ENCODE measurements at regions not wholly inside any gene's neighbourhood (a gene's known extent, or its start where the extent isn't known, plus 50 kb on each side); places are given as distances from the start of the nearest gene placed in this dataset.
"Not testable (repeated sequence)": the region's sequence is repeated elsewhere in the genome, so short reads cannot be mapped to it uniquely, and the experiment has no call there.

GRCh38 chr4:59247032-59247431 lies 1953.1 kb upstream of the ADGRL3 start:
- DNase-seq, result peak in 2 of 3 donors; percentile 2 to 7

GRCh38 chr4:59248313-59248712 lies 1951.8 kb upstream of the ADGRL3 start:
- no peak for DNase-seq

- DNase-seq, result no peak
Measured at GRCh38 chr4:59249110-59249509, 1951.0 kb upstream of the ADGRL3 start.

DNA sequence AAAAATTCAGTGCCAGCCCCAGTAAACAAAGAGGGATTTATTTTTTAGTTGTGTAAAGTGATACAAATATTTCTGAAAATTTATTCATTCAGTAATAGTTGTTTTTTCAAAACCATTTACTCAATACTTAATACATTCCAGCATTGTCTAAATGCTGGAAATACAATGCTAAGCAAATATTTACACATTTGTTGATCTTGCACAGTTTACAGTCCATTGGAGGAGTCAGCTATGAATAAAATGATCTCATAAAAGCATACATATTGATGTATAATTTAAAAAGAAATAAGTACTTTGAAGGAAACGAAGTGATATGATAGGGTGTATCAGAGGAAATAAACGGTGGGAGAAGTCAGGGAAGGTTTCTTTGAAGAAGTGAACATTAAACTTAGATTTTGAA lies 1942.1 kb upstream of the ADGRL3 start:
- DNase-seq, result no peak

- DNase-seq, result no peak
Measured at GRCh38 chr4:59307609-59308008, 1892.5 kb upstream of the ADGRL3 start.

GRCh38 chr4:59314637-59315036 lies 1885.5 kb upstream of the ADGRL3 start:
- no peak for DNase-seq

DNA sequence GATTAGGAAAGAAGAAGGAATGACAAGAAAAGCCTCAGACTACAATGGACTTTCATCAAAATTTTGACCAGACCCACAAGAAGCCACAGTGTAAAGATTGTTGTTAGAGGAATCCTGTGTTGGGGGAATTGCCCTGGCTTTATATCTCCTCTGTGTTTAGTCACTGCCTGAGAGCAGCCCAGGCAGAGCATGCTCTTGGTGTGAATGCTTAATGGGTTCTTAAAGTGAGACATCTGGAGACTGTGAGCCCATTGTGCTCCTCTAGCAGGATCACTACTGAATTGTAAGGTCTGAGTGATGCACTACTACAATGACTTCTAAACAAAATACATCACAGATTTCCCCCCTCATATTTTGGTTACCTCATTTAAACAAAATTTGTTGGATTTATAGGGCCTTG lies 1860.5 kb upstream of the ADGRL3 start:
- DNase-seq, result no peak

GRCh38 chr4:59341506-59341905 lies 1858.6 kb upstream of the ADGRL3 start:
- no peak for DNase-seq

- DNase-seq, result no peak
Measured at GRCh38 chr4:59348949-59349348, 1851.2 kb upstream of the ADGRL3 start.

GRCh38 chr4:59369229-59369628 lies 1830.9 kb upstream of the ADGRL3 start:
- DNase-seq, result no peak

DNA sequence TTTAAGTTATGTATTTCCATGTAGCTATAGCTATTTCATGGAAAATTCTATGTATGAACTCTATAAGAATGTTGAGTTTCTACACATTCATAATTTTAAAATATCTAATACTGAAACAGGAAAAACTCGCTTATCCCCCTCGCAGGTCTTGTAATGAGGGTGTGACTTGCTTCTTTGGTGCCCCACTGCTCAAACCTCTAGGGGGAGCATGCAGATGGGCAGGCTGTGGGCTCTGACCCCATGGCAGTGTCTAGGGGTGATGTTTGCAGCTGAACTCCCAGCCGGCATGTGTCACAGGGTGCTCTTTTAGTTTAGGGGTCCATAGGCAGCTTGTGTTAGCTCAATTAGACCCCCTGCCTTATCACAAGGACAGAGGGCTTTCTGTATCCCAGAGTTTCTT lies 1825.7 kb upstream of the ADGRL3 start:
- no peak for DNase-seq

DNA sequence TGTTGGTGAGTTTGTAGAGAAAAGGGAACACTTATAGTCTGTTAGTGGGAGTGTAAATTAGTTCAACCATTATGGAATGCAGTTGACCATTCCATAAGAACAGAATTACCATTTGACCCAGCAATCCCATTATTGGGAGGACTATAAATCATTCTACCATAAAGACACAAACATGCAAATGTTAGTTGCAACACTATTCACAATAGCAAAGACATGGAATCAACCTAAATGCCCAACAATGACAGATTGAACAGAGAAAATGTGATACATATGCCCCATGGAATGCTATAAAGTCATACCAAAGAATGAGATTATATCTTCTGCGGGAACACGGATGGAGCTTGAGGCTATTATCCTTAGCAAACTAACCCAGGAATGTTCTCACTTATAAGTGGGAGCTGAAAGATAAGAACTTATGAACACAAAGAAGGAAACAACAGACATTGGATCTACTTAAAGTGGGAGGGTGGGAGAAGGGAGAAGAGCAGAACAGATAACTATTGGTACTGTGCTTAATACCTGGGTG lies 1819.2 kb upstream of the ADGRL3 start:
- no peak for DNase-seq

DNA sequence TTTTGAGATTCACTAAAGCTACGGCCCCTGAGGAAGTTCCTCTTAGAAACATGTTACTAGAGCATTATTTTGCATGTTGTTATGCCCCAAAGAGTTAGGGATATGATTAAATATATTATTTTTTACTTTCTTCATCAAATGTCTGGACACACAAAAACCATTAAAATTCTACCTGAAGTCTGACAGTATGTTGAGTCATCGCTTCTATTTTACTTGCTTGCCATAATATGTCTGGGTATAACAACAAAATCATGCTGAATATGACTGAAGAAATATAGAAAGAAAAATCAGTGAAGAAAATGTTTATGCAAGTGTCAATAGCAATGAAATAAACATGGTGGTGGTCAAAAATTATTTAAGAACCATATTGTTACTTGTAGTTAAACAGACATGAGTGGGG lies 1818.5 kb upstream of the ADGRL3 start:
- DNase-seq, result no peak

DNA sequence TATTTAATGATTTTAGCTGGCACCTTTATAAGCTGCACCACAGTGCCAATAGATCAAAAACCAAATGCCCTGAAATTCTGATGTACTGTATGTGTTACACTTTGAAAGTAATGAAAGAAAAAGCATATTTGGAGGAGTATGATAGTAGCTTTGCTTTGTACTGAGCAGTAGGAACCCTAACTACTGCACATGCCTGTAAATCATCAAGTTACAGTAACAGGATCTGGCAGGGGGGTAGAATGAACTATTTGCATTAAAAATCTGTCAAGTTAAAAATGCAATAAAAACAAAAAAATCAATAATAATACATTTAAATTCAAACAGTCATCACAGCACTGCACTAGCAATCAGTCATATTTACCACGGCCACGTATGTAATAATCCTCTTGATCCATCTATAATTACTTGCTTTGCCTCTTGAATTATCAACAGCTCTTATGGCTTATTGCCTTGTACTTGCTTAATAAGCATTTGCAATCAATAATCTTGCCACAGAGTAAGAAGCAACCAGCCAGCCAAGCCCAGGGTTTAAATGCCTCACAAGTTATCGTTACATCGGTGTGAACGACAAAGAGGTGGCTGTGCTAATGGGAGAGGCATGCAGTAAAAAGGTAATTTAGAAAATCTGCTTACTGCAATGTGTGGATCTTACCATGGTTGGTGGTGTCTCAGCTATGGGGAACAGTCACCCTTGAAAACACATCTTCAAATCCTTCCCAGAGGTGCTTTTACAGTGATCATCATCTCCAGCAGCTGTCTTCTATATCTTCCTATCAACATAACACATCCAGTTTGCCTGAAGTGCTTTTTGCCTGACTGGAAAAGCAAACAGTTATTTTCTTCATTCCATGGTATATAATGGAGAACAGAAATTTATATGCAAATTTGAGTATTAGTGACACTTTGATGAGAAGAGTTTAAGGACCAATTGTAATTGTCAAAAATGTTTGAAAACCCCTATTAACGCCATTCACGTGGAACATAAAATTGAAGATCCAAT lies 1812.1 kb upstream of the ADGRL3 start:
- no peak for DNase-seq

- no peak for DNase-seq
Measured at GRCh38 chr4:59393780-59394179, 1806.3 kb upstream of the ADGRL3 start.

DNA sequence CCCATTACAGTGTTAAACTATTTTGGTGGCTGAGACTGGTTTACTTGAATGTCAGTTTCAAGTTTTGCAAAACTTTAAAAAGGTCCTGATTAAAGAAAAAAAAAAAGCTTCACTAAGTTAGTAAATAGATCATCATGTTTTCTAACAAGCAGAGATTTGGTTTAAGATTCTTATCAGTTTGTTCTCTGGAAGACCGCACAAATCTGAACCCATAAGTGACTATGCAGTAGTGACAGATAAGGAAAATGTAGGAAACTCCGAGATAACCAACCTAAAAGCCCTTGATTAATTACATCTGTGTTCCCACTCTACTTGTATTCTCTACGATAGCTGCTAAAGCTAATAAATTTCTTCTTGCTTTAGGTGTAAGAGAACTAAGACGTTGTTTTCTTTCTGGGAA lies 1799.8 kb upstream of the ADGRL3 start:
- no peak for DNase-seq

DNA sequence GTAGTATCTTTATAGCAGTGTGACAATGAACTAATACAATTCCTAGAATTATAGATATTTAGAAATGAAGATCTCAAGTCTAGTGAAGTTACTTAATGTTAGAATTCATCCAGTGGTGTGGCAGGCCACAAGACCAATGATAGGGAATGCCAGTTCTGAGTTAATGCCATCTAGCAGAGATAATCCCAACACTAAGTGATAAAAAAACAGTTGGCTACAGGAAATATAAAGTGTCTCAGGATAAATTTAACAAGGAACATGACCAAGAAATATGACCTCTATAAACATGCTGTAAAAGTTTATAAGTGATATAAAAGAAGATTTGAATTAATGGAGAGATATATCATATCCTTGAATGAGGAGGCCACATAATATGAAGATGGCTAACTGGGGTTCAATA lies 1790.5 kb upstream of the ADGRL3 start:
- no peak for DNase-seq

DNA sequence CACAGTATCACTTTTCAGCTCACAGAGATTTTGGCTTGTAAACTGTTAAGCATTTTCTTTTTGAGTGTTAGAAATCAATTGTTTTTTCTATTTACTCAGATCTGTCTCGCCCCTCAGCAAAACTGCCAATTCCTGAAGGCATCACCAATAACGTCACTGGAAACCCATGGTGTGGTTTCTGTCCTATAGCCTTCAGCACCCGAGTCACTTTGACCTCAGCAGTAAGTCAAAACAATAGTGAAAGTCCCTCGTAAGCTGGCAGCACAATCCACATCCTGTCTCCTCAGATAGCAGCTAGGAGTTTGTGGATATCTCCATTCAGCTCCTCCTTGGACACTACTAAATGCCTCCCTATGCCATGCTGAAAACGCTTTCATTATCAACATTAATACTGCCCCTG lies 1787.4 kb upstream of the ADGRL3 start:
- no peak for DNase-seq

DNA sequence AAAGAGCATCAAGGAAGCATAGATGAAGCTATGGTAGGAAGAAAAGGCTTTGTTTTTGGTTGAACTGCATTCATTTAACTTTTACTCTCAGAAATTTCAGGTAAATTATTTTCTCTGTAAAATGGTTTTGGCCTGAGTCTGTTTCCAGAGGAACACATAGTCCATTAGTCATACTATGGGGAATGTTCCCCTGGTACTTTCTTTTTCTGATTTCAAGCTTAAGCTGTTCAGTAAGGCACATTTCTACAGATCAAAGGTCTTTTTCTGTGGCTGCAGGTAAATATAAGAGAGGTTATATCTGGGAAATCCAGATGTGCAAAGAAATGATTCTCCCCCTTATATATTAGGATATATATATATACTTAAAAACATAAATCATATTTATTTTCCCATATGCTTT lies 1744.4 kb upstream of the ADGRL3 start:
- DNase-seq, result no peak

DNA sequence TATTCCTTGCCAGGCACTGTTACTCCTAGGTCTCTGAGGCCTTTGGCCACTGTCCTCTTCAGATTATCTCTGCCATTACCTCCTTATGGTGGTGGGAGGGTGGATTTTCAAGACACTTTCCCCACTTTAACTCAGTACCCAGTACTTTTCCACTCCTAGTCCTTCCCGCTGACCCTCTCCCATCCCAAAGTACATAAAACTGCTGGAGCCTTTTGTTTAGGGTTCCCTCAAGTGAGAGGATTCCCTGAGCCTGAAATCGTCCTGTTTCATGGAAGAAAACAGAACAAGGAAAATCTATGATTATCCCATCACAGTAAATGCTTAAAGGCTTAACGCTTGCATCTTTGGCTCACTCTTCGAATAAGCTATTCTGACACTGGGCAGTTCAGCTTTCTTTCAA lies 1742.5 kb upstream of the ADGRL3 start:
- no peak for DNase-seq

DNA sequence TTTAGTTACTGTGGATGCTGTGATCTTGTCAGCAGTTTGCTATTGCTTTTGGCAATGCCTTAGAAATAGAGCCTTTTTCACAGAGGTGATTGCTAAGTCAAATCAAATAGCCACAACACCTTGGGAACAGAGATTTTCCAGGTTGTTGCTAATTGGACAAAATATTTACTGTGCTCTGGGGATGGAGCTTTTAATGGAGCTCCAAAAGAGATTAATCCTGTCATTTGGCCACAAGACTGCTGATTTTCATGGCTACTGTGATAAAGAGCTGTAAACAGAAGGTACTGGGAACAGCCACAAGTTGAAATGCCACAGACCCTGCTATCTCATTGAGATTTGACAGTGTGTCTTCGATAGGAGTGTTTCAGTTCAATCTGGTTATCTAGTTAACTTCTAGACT lies 1715.2 kb upstream of the ADGRL3 start:
- no peak for DNase-seq

DNA sequence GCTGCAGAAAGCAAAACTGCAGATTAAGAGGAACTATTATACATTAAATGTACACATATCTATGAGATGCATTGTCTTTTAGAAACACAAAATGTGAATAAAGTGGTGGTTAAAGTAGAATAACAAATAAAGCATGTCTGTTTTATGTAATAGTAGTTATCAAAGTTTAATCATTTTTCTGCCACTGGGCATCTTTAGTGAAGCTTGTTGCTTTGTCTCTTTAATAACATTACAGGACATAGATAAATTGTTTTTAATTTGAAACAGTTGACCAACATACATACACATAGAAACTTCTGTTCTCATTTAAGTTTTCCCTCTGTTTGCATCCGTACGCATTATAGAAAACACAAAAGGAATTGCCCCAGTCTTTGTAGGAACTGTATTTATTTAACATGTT lies 1700.0 kb upstream of the ADGRL3 start:
- DNase-seq, result no peak

GRCh38 chr4:59503731-59504130 lies 1696.4 kb upstream of the ADGRL3 start:
- no peak for DNase-seq

DNA sequence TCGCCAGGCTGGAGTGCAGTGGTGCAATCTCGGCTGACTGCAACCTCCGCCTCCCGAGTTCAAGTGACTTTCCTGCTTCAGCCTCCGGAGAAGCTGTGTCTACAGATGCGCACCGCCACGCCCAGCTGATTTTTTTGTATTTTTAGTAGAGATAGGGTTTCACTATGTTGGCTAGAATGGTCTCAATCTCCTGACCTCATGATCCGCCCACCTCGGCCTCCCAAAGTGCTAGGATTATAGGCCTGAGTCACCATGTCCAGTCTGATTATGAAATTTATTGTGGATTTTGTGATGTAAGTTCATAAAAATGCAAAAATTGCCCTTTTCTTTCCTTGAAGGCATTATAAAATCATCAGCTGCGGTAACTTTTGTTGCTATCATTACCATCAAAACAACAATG lies 1688.3 kb upstream of the ADGRL3 start:
- DNase-seq, result not testable (repeated sequence)

- DNase-seq, result no peak
Measured at GRCh38 chr4:59517007-59517406, 1683.1 kb upstream of the ADGRL3 start.

All from suppressor macrophage treated with lipopolysaccharide for 1 hour (primary cell).